ENCODE measurements at regions not wholly inside any gene's neighbourhood (a gene's known extent, or its start where the extent isn't known, plus 50 kb on each side); places are given as distances from the start of the nearest gene placed in this dataset.

DNA sequence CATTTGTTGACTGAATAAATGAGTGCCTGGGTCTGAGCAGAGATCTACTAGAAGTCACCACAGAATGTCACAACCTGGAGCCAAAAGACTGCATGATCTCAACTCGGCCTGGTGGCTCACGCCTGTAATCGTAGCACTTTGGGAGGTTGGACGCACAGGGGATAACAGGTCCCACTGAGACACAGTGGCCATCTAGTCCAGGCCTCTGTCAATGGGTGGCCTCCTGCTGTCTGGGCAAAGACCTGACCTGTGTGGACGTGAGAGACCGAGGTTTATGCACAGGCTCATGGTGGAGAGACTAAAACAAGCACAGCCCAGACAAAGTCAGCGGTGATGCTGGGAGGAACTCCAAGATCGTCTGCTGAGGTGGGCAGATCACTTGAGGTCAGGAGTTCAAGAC, 103.0 kb upstream of the BACE2 start:
- peaks cover 0 to 5% of the 10 kb centered on the region in 2 donors for H3K27me3 ChIP-seq
- TF ChIP-seq, protein P1, sequence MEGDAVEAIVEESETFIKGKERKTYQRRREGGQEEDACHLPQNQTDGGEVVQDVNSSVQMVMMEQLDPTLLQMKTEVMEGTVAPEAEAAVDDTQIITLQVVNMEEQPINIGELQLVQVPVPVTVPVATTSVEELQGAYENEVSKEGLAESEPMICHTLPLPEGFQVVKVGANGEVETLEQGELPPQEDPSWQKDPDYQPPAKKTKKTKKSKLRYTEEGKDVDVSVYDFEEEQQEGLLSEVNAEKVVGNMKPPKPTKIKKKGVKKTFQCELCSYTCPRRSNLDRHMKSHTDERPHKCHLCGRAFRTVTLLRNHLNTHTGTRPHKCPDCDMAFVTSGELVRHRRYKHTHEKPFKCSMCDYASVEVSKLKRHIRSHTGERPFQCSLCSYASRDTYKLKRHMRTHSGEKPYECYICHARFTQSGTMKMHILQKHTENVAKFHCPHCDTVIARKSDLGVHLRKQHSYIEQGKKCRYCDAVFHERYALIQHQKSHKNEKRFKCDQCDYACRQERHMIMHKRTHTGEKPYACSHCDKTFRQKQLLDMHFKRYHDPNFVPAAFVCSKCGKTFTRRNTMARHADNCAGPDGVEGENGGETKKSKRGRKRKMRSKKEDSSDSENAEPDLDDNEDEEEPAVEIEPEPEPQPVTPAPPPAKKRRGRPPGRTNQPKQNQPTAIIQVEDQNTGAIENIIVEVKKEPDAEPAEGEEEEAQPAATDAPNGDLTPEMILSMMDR (IDR thresholded peaks at IDR 0.05): no peak
- H3K4me3 ChIP-seq: no peak overlapping the region
- no peaks in the 10 kb centered on the region for H3K36me3 ChIP-seq
- peaks cover 0 to 3% of the 10 kb centered on the region in 2 donors for H3K4me1 ChIP-seq
- H3K9me3 ChIP-seq: no peaks in the 10 kb centered on the region
- H3K27ac ChIP-seq: no peak overlapping the region
- DNase-seq: no peak
- intact Hi-C loops (cut with DNase I; ENCODE audit: low total_unique reads): no loop called here

DNA sequence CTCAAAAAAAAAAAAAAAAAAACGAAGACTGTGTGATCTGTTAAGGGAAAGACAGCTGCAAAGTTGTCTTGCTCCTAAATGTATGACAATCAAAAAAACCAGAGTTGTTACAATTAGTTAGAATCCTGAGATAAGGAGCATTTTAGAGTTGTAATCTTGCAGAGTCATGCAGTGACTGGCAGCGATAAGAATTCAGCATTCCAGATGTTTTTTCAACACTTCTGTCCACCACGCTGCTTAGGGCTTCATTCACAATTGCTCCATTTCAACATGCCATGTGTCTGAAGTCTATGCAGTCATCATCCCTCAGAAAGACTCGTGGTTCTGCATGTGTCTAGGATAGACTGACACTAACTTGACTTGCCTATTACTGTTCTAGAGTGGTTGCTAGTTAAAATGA, 102.4 kb upstream of the BACE2 start:
- H3K4me3 ChIP-seq: no peak overlapping the region
- TF ChIP-seq POLR2A (IDR thresholded peaks at IDR 0.05): no peak
- TF ChIP-seq, protein P1 (IDR thresholded peaks at IDR 0.05): no peak
- intact Hi-C loops (cut with DNase I; ENCODE audit: low total_unique reads): no loop called here

DNA sequence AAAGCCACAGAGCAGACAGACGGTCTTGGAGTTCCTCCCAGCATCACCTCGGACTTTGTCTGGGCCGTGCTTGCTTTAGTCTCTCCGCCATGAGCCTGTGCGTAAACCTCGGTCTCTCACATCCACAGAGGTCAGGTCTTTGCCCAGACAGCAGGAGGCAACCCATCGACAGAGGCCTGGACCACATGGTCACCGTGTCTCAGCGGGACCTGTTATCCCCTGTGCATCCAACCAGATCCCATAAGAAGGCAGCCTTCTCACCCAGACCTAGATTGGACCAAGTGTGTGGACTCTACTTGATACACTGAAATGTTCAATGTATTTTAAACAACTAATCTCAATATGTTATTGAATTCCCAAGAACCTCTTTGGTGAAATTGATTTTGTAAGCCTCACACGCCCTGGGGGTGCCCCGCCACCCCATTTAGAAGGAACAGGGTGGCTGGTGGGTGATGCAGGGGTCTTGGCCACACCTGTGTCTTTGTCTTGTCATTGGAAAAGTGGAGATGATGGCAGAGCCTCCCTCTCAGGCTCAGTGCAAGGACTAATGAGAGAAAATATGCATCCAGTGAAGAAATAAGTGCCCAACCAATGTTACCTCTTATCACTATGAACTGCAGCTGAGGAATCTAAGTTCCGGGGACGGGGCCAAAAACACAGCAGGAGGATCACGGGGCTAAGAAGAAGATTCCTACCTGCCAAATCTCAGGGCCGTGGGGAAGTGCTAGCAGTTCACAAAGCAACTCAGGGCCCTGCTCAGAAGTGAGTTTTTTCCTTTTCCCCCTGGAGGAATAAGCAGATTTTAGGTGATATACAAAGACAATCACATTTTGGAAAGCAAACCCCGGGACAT, 101.6 kb upstream of the BACE2 start:
- Histone ChIP-seq H3K36me3 (no peaks in the 10 kb centered on the region), H3K27me3 (peaks cover 0 to 5% of the 10 kb centered on the region in 2 donors), H3K4me3 (no peak overlapping the region), H3K27ac (no peak overlapping the region), H3K9me3 (no peaks in the 10 kb centered on the region), H3K4me1 (peaks cover 0 to 3% of the 10 kb centered on the region in 2 donors)
- intact Hi-C loops (cut with DNase I; ENCODE audit: low total_unique reads): no loop called here
- TF ChIP-seq POLR2A (IDR thresholded peaks at IDR 0.05): no peak
- TF ChIP-seq, protein P1 (IDR thresholded peaks at IDR 0.05): no peak
- DNase-seq: no peak

More for the DNA sequence above, 102.4 kb upstream of the BACE2 start:
- Histone ChIP-seq H3K27me3 (peaks cover 0 to 5% of the 10 kb centered on the region in 2 donors), H3K36me3 (no peaks in the 10 kb centered on the region), H3K27ac (no peak overlapping the region), H3K9me3 (no peaks in the 10 kb centered on the region), H3K4me1 (peaks cover 0 to 3% of the 10 kb centered on the region in 2 donors)
- no peak for DNase-seq

DNA sequence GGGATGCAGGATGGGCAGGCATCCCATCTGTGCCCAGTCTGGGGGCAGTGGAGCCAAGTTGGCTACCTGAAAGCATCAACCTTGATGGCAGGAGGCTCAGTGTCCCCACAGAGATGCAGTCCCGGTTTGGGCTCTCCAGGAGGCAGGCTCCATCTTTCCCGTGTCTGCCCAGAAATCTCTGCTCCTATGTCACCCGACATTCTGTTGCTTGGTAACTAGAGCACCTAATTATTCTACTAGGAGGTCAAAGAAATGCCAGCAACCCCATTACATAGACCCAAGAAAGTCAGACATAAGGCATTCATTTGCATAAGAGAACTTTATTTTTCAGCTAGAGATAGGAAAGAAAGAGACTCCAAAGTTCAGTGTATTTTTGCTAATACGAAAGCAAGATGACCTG, 100.3 kb upstream of the BACE2 start:
- no peak for DNase-seq
- Histone ChIP-seq H3K4me1 (peaks cover 0 to 3% of the 10 kb centered on the region in 2 donors), H3K4me3 (no peak overlapping the region), H3K36me3 (no peaks in the 10 kb centered on the region), H3K9me3 (no peaks in the 10 kb centered on the region), H3K27me3 (peaks cover 0 to 5% of the 10 kb centered on the region in 2 donors), H3K27ac (no peak overlapping the region)
- TF ChIP-seq, protein P1 (IDR thresholded peaks at IDR 0.05): no peak
- TF ChIP-seq POLR2A (IDR thresholded peaks at IDR 0.05): no peak
- intact Hi-C loops (cut with DNase I; ENCODE audit: low total_unique reads): no loop called here

DNA sequence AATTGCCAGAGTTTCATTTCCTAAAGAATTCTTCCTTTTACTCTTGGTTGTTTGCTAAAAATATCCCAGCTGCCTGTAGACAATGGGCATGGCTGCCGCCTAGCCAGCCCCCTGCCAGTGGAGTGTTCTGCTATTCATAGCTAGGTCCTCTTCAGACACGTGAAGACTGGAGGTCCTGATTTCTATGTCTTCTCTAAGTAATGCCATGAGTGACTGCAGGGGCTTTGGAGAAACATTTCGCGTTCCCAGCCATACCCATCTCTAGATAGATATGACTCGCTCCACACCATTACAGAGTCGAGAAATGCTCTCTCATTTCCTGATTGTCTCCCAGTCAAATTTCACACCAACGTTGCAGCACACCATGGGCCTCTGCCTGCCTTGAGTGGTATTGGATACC, 99.5 kb upstream of the BACE2 start:
- Histone ChIP-seq H3K36me3 (no peaks in the 10 kb centered on the region), H3K27me3 (peaks cover 0 to 5% of the 10 kb centered on the region in 2 donors), H3K27ac (no peak overlapping the region), H3K9me3 (no peaks in the 10 kb centered on the region), H3K4me1 (peaks cover 0 to 3% of the 10 kb centered on the region in 2 donors), H3K4me3 (no peak overlapping the region)
- no peak for TF ChIP-seq POLR2A (IDR thresholded peaks at IDR 0.05)
- TF ChIP-seq, protein P1 (IDR thresholded peaks at IDR 0.05): no peak
- intact Hi-C loops (cut with DNase I; ENCODE audit: low total_unique reads): no loop called here
- DNase-seq: no peak
